ENCODE measurements at regions not wholly inside any gene's neighbourhood (a gene's known extent, or its start where the extent isn't known, plus 50 kb on each side); places are given as distances from the start of the nearest gene placed in this dataset.
"Not testable (repeated sequence)": the region's sequence is repeated elsewhere in the genome, so short reads cannot be mapped to it uniquely, and the experiment has no call there.

DNA sequence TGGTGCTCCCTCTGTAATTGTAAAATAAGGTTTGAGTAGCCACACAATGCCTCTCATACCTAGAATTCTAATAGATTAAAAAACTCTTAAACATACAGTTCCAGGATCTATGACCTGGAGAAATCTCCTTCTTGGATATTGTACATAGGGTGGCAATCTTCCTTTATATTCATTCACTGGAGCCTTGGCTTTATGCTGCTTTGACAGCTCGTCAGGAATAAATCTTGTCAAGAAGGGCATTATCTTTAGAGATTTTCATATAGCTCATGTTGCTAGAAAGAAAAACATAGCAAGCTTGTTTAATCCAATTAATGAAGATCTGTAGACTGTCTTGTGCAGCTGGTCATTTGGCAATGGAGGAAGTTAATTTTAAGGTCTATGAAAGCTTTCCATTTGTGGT, 131.1 kb downstream of the PYDC2 start:
- no peak for DNase-seq (ENCODE audit: insufficient read length, low spot score)
- FAIRE-seq: peak; percentile 95

GRCh38 chr3:191593486-191593885, 132.5 kb downstream of the PYDC2 start:
- TF ChIP-seq CTCF (IDR thresholded peaks at IDR 0.05; ENCODE audit: insufficient read depth, missing control alignments): no peak
- FAIRE-seq (peak; percentile 94), DNase-seq (ENCODE audit: insufficient read length, low spot score) (no peak)

More for the DNA sequence above, 131.1 kb downstream of the PYDC2 start:
- TF ChIP-seq CTCF (IDR thresholded peaks at IDR 0.05; ENCODE audit: insufficient read depth, missing control alignments): peak; percentile 5

DNA sequence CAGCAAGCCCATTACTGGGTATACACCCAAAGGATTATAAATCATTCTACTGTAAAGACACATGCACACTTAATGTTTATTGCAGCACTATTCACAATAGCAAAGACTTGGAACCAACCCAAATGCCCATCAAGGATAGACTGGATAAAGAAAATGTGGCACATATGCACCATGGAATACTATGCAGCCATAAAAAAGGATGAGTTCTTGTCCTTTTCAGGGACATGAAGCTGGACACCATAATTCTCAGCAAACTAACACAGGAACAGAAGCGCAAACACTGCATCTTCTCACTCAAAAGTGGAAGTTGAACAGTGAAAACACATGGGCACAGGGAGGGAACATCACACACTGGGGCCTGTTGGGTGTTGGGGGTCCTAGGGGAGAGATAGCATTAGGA, 154.5 kb downstream of the PYDC2 start:
- FAIRE-seq: not testable (repeated sequence)

DNA sequence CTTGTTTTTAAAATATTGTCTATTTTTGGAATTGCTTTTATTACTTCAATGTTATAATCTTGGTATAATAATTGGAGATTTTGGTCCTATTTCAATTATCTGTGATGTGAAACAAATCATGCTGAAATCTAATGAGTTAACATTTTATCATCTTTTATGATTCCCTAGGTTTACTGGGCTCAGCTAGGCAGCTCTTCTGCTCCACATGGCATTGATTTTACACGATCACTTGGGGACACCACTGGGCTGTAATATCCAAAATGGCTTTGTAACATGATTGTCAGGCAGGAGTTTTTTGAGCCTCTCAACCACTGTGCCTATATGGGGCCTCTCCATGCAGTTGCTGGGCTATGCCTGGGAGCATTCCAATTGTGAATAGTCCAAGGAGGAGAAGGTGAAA, 163.3 kb downstream of the PYDC2 start:
- FAIRE-seq: no peak
- no peak for TF ChIP-seq CTCF (IDR thresholded peaks at IDR 0.05; ENCODE audit: insufficient read depth, missing control alignments)
- no peak for DNase-seq (ENCODE audit: insufficient read length, low spot score)

More for the DNA sequence above, 154.5 kb downstream of the PYDC2 start:
- not testable (repeated sequence) for DNase-seq (ENCODE audit: insufficient read length, low spot score)

GRCh38 chr3:191627064-191627463, 166.1 kb downstream of the PYDC2 start:
- no peak for TF ChIP-seq CTCF (IDR thresholded peaks at IDR 0.05; ENCODE audit: insufficient read depth, missing control alignments)
- DNase-seq (ENCODE audit: insufficient read length, low spot score) (no peak), FAIRE-seq (no peak)

DNA sequence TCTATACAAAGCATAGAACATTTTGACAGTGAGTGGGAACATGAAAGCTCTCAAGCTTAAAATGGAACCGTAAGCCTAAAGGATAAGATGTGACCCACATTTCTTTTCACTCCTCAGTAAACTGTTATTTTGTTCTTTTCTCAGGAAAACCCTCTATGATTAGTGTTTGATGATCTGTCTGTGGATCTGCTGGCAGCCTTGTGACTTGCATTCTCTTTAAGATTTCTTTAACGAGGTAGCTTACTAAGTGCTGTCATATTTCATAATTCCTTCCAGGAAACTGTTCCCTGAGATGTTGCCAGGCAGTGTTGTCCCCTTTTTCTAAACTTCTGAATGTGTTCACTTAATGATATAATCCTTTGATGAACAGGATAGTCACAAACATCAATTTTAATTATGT, 167.6 kb downstream of the PYDC2 start:
- TF ChIP-seq CTCF (IDR thresholded peaks at IDR 0.05; ENCODE audit: insufficient read depth, missing control alignments): no peak
- no peak for FAIRE-seq
- no peak for DNase-seq (ENCODE audit: insufficient read length, low spot score)

GRCh38 chr3:191631496-191631895, 170.5 kb downstream of the PYDC2 start:
- TF ChIP-seq CTCF (IDR thresholded peaks at IDR 0.05; ENCODE audit: insufficient read depth, missing control alignments): no peak
- DNase-seq (ENCODE audit: insufficient read length, low spot score): no peak
- no peak for FAIRE-seq

GRCh38 chr3:191634902-191635301, 173.9 kb downstream of the PYDC2 start:
- TF ChIP-seq CTCF (IDR thresholded peaks at IDR 0.05; ENCODE audit: insufficient read depth, missing control alignments): no peak
- DNase-seq (ENCODE audit: insufficient read length, low spot score) (no peak), FAIRE-seq (no peak)

Data from D721Med (cell line).